GM23338 (cell line): ENCODE measurements at regions not wholly inside any gene's neighbourhood (a gene's known extent, or its start where the extent isn't known, plus 50 kb on each side); places are given as distances from the start of the nearest gene placed in this dataset.

Source experiments
- ATAC-seq: fragments of 200-7000 bp; cut with Tn5 transposase; 3 replicates; pipeline ENCODE4 v1.9.1; 2020
- DNase-seq: peaks from one replicate; pipeline ENCODE4 v3.0.0-alpha.2; 2015; ENCODE audit warnings: low spot score
- H2AFZ ChIP-seq: fragments of 200-600 bp; sonication (generic); 2 replicates; pipeline ENCODE4 v1.8.0; 2016; ENCODE audit warnings: antibody characterized with exemption, mild to moderate bottlenecking, moderate library complexity
- H3F3A ChIP-seq: fragments of 200-600 bp; sonication (generic); replicated peaks from 2 replicates; pipeline ENCODE4 v1.8.0; 2017; ENCODE audit warnings: antibody characterized with exemption, mixed run types, low read depth
- H3K27ac ChIP-seq: fragments of 200-600 bp; sonication (generic); 2 replicates; pipeline ENCODE4 v1.6.1; 2016; ENCODE audit warnings: low read depth
- H3K27me3 ChIP-seq: fragments of 200-600 bp; sonication (generic); 2 replicates; pipeline ENCODE4 v1.8.0; 2016; ENCODE audit warnings: mild to moderate bottlenecking, mixed run types, moderate library complexity; ENCODE audit not compliant: insufficient read depth
- H3K36me3 ChIP-seq: fragments of 200-600 bp; sonication (generic); 2 replicates; pipeline ENCODE4 v1.8.0; 2016; ENCODE audit warnings: mild to moderate bottlenecking; ENCODE audit not compliant: insufficient read depth
- H3K4me1 ChIP-seq: fragments of 200-600 bp; sonication (generic); 2 replicates; pipeline ENCODE4 v1.8.0; 2016; ENCODE audit warnings: mild to moderate bottlenecking, moderate library complexity; ENCODE audit not compliant: insufficient read depth
- H3K4me2 ChIP-seq: fragments of 200-600 bp; sonication (generic); 2 replicates; pipeline ENCODE4 v1.7.1; 2017; ENCODE audit warnings: mixed run types
- H3K4me3 ChIP-seq: fragments of 200-600 bp; sonication (generic); 2 replicates; pipeline ENCODE4 v1.6.1; 2016; ENCODE audit warnings: mixed run types
- H3K79me2 ChIP-seq: fragments of 200-600 bp; sonication (generic); replicated peaks from 2 replicates; pipeline ENCODE4 v1.8.0; 2017; ENCODE audit warnings: mild to moderate bottlenecking; ENCODE audit not compliant: insufficient read depth
- H3K9me2 ChIP-seq: fragments of 200-600 bp; sonication (generic); 2 replicates; pipeline ENCODE4 v1.8.0; 2017; ENCODE audit not compliant: insufficient read depth
- H4K20me1 ChIP-seq: fragments of 200-600 bp; sonication (generic); replicated peaks from 2 replicates; pipeline ENCODE4 v1.8.0; 2017; ENCODE audit warnings: mild to moderate bottlenecking; ENCODE audit not compliant: insufficient read depth
- H3K27ac Mint-ChIP-seq: 2 replicates; pipeline ENCODE4 v1.8.0; 2020; ENCODE audit warnings: inconsistent platforms, mild to moderate bottlenecking, moderate library complexity, mixed read lengths
- H3K27me3 Mint-ChIP-seq: 3 replicates; pipeline ENCODE4 v1.8.0; 2022; ENCODE audit warnings: low read depth, mild to moderate bottlenecking, moderate library complexity, mixed read lengths, inconsistent platforms; ENCODE audit not compliant: insufficient read depth, poor library complexity
- H3K36me3 Mint-ChIP-seq: 3 replicates; pipeline ENCODE4 v1.8.0; 2021; ENCODE audit warnings: low read depth, mild to moderate bottlenecking, inconsistent platforms, moderate library complexity, mixed read lengths
- H3K4me1 Mint-ChIP-seq: 3 replicates; pipeline ENCODE4 v1.8.0; 2020; ENCODE audit warnings: mild to moderate bottlenecking, inconsistent platforms, mixed read lengths
- H3K4me3 Mint-ChIP-seq: 3 replicates; pipeline ENCODE4 v1.8.0; 2021; ENCODE audit warnings: moderate library complexity, mild to moderate bottlenecking, inconsistent platforms, mixed read lengths
- H3K9me3 Mint-ChIP-seq: 3 replicates; pipeline ENCODE4 v1.8.0; 2020; ENCODE audit warnings: moderate library complexity, mild to moderate bottlenecking, inconsistent platforms, mixed read lengths
- CREB1 ChIP-seq: fragments of 250-450 bp; sonication (Bioruptor Pico); IDR thresholded peaks from 2 replicates; pipeline ENCODE4 v1.5.0; 2020; ENCODE audit warnings: low read depth, mild to moderate bottlenecking, moderate library complexity
- CTCF ChIP-seq, 2 experiments: fragments of 200-600 bp in 1 of 2; sonication (generic) in 1 of 2; conservative IDR thresholded peaks; 2 replicates each; pipeline versions ENCODE4 v1.5.1 to v1.6.1; 2016 to 2017; ENCODE audit warnings: antibody characterized with exemption in 2 of 2, low read depth in 2 of 2, mild to moderate bottlenecking in 2 of 2, moderate library complexity in 1 of 2
- ETS1 ChIP-seq: IDR thresholded peaks from 2 replicates; pipeline ENCODE4 v1.6.1; 2016; ENCODE audit warnings: antibody characterized with exemption
- EZH2 ChIP-seq: fragments of 200-600 bp; sonication (generic); IDR thresholded peaks from one replicate; pipeline ENCODE4 v1.8.0; 2017; ENCODE audit warnings: antibody characterized with exemption, mild to moderate bottlenecking, low read depth; ENCODE audit not compliant: unreplicated experiment
- EZH2phosphoT487 ChIP-seq: fragments of 200-600 bp; sonication (generic); IDR thresholded peaks from one replicate; pipeline ENCODE4 v1.8.1; 2018; ENCODE audit warnings: antibody characterized with exemption; ENCODE audit not compliant: unreplicated experiment
- JUNB ChIP-seq: IDR thresholded peaks from one replicate; pipeline ENCODE4 v1.6.1; 2016; ENCODE audit warnings: antibody characterized with exemption; ENCODE audit not compliant: unreplicated experiment
- NANOG ChIP-seq: IDR thresholded peaks from 2 replicates; pipeline ENCODE4 v1.6.1; 2016; ENCODE audit warnings: antibody characterized with exemption, borderline replicate concordance
- REST ChIP-seq: IDR thresholded peaks from one replicate; pipeline ENCODE4 v1.6.1; 2018; ENCODE audit warnings: antibody characterized with exemption; ENCODE audit not compliant: unreplicated experiment
- ZNF114 ChIP-seq: fragments of 250-450 bp; sonication (Bioruptor Pico); IDR thresholded peaks from 2 replicates; pipeline ENCODE4 v1.5.0; 2020; ENCODE audit warnings: mild to moderate bottlenecking, moderate library complexity
- ZNF331 ChIP-seq: fragments of 250-450 bp; sonication (Bioruptor Pico); IDR thresholded peaks from 2 replicates; pipeline ENCODE4 v1.5.0; 2020; ENCODE audit warnings: low read depth, mild to moderate bottlenecking, moderate library complexity
- ZNF462 ChIP-seq: fragments of 250-450 bp; sonication (Bioruptor Pico); IDR thresholded peaks from 2 replicates; pipeline ENCODE4 v1.5.0; 2020; ENCODE audit warnings: mild to moderate bottlenecking, moderate library complexity

- no peak overlapping the region for H3K4me2 ChIP-seq
- H3K27ac Mint-ChIP-seq: no peak overlapping the region
- peaks cover 22% of the 10 kb centered on the region for H3K9me2 ChIP-seq
- no peak overlapping the region for H3K27ac ChIP-seq
- no peak for ATAC-seq
- no peaks in the 10 kb centered on the region for H3K4me1 ChIP-seq
- no peak overlapping the region for H2AFZ ChIP-seq
- no peaks in the 10 kb centered on the region for H3K36me3 Mint-ChIP-seq
- no peak overlapping the region for H3K4me3 ChIP-seq
- H3K27me3 Mint-ChIP-seq: peaks cover 2% of the 10 kb centered on the region
- H4K20me1 ChIP-seq: no peaks in the 10 kb centered on the region
- H3K4me1 Mint-ChIP-seq: no peaks in the 10 kb centered on the region
- H3K9me3 Mint-ChIP-seq: no peaks in the 10 kb centered on the region
- H3F3A ChIP-seq: no peaks in the 10 kb centered on the region
- TF ChIP-seq ZNF462 (CRISPR knock-in tag) (no peak), CTCF (conservative IDR thresholded peaks at IDR 0.05; ENCODE audit: low read depth in 2 of 2) (no peak), JUNB (no peak), NANOG (no peak), EZH2phosphoT487 (no peak), EZH2 (no peak), ZNF331 (CRISPR knock-in tag) (no peak), CREB1 (CRISPR knock-in tag) (no peak), REST (no peak), ZNF114 (CRISPR knock-in tag) (no peak), ETS1 (no peak)
- no peaks in the 10 kb centered on the region for H3K79me2 ChIP-seq
- H3K36me3 ChIP-seq: no peaks in the 10 kb centered on the region
- no peak for DNase-seq
- no peaks in the 10 kb centered on the region for H3K27me3 ChIP-seq
- H3K4me3 Mint-ChIP-seq: no peak overlapping the region
These were observed 277.0 kb upstream of the MTPN start for GRCh38 chr7:136254148-136254547.
